ENCODE measurements at regions not wholly inside any gene's neighbourhood (a gene's known extent, or its start where the extent isn't known, plus 50 kb on each side); places are given as distances from the start of the nearest gene placed in this dataset.

DNA sequence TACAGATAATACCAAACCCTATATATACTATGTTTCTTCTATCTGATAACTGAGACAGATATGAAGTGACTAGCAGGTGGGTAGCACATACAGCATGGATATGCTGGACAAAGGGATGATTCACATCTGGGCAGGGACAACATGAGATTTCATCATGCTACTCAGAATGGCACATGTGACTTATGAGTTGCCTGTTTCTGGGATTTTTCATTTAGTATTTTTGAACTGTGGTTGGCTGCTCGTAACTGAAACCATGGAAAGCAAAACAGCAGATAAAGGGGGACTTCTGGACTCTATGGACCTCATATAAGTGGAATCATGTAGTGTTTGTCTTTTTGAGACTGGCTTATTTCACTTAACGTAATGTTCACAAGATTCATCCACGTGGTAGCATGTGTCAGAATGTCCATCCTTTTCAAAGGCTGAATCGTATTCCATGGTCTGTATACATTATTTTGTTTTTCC, 883.0 kb downstream of the TBC1D22A start:
- TF ChIP-seq, protein P1, sequence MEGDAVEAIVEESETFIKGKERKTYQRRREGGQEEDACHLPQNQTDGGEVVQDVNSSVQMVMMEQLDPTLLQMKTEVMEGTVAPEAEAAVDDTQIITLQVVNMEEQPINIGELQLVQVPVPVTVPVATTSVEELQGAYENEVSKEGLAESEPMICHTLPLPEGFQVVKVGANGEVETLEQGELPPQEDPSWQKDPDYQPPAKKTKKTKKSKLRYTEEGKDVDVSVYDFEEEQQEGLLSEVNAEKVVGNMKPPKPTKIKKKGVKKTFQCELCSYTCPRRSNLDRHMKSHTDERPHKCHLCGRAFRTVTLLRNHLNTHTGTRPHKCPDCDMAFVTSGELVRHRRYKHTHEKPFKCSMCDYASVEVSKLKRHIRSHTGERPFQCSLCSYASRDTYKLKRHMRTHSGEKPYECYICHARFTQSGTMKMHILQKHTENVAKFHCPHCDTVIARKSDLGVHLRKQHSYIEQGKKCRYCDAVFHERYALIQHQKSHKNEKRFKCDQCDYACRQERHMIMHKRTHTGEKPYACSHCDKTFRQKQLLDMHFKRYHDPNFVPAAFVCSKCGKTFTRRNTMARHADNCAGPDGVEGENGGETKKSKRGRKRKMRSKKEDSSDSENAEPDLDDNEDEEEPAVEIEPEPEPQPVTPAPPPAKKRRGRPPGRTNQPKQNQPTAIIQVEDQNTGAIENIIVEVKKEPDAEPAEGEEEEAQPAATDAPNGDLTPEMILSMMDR (conservative IDR thresholded peaks at IDR 0.05; ENCODE audit: low read depth, low read length): no peak
- no peak for TF ChIP-seq EZH2 (IDR thresholded peaks at IDR 0.05; ENCODE audit: low read length, unreplicated experiment)

All from PC-3 (cell line).